ENCODE measurements at regions not wholly inside any gene's neighbourhood (a gene's known extent, or its start where the extent isn't known, plus 50 kb on each side); places are given as distances from the start of the nearest gene placed in this dataset.
"Not testable (repeated sequence)": the region's sequence is repeated elsewhere in the genome, so short reads cannot be mapped to it uniquely, and the experiment has no call there.

GRCh38 chrX:3919668-3920423 is 206.4 kb upstream of the PRKX start:
- DNase-seq (ENCODE audit: low spot score) = not testable (repeated sequence)

- DNase-seq (ENCODE audit: low spot score) = not testable (repeated sequence)
Measured at GRCh38 chrX:3914813-3915212, 201.4 kb upstream of the PRKX start.

- DNase-seq (ENCODE audit: low spot score) = not testable (repeated sequence)
Measured at GRCh38 chrX:3914059-3914458, 200.6 kb upstream of the PRKX start.

- DNase-seq (ENCODE audit: low spot score) = not testable (repeated sequence)
Measured at GRCh38 chrX:3911012-3911411, 197.6 kb upstream of the PRKX start.

DNA sequence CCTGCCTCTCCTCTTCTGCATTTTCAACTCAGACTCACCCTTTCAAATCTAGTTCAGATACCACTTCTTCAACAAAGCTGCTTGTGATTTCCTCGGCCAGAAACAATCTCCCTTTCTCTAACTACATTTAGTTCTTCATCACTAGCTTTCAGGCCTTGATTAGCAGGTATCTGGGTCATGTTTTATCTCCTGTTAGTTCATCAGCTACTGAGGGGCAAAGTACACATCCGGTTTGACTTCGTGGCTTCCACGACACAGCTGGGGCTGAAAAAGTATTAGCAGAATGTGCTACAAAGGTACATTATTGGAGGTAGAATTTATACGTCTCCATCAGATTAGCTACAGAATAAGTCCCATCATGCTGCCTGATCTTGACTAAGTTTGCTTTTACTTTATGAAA is 197.2 kb upstream of the PRKX start:
- not testable (repeated sequence) for DNase-seq (ENCODE audit: low spot score)

GRCh38 chrX:3905522-3906258 is 192.2 kb upstream of the PRKX start:
- DNase-seq (ENCODE audit: low spot score) = not testable (repeated sequence)

- DNase-seq (ENCODE audit: low spot score) = not testable (repeated sequence)
Measured at GRCh38 chrX:3902222-3902621, 188.8 kb upstream of the PRKX start.

GRCh38 chrX:3896755-3897154 is 183.3 kb upstream of the PRKX start:
- not testable (repeated sequence) for DNase-seq (ENCODE audit: low spot score)

DNA sequence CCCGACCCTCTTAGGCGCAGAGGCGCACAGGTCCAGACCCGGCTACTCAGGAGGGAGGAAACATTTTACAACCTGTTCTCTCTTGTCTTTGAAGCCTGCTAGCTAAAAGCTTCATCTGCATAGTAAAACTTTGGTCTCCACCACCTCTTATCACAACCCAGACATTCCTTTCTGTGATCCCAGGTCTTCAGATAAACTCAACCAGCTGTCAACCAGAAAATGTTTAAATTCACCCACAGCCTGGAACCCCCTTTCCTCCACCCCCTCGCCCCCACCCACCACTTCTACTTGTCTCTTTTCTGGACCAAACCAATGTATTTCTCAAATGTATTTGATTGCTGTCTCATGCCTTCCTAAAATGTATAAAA is 169.1 kb upstream of the PRKX start:
- DNase-seq (ENCODE audit: low spot score) = not testable (repeated sequence)

DNA sequence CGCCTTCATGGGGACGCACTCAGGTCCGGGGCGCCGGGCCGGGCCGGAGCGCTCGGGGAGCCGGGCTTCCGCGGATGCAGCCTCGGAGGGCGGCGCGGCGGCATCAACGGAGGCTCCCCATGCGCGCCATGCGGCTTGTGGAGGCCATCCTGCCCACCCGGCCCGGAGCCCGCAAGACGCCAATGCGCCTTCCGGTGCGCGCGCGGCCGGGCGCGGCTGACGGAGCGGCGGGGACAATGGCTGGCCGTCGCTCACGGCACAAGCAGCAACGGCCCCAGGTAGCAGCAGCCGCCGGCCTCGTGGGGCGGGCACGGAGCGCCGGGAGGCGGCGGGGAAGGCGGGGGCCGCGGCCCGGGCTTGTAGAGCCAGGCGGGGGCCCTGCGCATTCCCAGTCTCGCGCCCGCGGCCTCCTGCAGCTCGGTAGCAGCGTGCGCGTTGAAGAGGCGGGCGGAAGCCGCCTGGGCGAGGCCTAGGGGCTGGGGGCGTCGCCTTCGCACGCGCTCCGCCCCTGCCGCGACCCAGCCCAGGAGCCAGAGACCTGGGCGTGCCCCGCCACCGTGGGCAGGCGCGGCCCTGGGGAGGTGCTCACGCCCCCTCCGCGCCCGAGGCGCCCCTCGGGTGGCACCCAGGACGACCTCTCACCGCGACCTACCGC is 168.6 kb upstream of the PRKX start:
- not testable (repeated sequence) for DNase-seq (ENCODE audit: low spot score)

GRCh38 chrX:3881255-3881895 is 167.9 kb upstream of the PRKX start:
- not testable (repeated sequence) for DNase-seq (ENCODE audit: low spot score)

GRCh38 chrX:3876393-3876792 is 162.9 kb upstream of the PRKX start:
- not testable (repeated sequence) for DNase-seq (ENCODE audit: low spot score)

- DNase-seq (ENCODE audit: low spot score) = not testable (repeated sequence)
Measured at GRCh38 chrX:3875638-3876037, 162.2 kb upstream of the PRKX start.

- DNase-seq (ENCODE audit: low spot score) = not testable (repeated sequence)
Measured at GRCh38 chrX:3872226-3872879, 158.9 kb upstream of the PRKX start.

DNA sequence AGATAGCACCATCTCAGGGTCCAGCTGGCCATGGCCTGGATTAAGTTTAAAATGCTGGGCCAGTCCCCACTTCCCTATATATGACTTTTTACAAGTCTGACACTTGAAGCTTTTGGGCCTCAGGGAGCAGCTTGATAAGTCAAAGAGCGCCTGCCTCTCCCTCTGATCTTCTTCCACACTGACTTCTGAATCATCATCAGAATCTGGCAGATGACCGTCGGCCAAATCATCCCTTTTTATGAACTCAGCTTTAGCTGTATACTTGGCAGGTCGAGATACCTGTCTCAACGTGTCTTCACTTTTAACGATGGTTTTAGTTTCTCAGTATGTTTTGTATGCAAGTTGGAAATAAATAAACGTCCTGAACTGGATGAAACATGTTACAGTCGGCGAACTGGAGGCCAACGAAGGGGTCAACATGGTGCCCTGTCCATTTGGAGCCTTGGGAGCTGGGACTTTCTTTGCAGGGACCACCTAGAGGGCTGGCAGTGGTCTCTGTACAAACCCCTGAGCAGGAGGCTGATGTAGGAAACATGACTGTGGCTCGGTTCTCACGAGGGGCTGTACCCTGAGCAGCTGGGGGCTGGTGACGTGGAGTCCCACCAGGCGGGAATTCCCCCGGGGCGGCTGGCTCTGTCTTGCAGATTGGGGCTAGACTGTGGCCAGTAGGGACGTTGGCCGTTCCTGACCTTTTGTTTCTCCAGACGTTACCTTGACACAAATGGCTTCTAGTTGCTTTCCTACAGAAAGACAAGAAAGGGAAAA is 153.8 kb upstream of the PRKX start:
- DNase-seq (ENCODE audit: low spot score) = not testable (repeated sequence)

GRCh38 chrX:3858332-3858731 is 144.9 kb upstream of the PRKX start:
- DNase-seq (ENCODE audit: low spot score) = not testable (repeated sequence)

DNA sequence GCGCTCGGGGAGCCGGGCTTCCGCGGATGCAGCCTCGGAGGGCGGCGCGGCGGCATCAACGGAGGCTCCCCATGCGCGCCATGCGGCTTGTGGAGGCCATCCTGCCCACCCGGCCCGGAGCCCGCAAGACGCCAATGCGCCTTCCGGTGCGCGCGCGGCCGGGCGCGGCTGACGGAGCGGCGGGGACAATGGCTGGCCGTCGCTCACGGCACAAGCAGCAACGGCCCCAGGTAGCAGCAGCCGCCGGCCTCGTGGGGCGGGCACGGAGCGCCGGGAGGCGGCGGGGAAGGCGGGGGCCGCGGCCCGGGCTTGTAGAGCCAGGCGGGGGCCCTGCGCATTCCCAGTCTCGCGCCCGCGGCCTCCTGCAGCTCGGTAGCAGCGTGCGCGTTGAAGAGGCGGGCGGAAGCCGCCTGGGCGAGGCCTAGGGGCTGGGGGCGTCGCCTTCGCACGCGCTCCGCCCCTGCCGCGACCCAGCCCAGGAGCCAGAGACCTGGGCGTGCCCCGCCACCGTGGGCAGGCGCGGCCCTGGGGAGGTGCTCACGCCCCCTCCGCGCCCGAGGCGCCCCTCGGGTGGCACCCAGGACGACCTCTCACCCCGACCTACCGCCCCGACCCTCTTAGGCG is 130.2 kb upstream of the PRKX start:
- not testable (repeated sequence) for DNase-seq (ENCODE audit: low spot score)

DNA sequence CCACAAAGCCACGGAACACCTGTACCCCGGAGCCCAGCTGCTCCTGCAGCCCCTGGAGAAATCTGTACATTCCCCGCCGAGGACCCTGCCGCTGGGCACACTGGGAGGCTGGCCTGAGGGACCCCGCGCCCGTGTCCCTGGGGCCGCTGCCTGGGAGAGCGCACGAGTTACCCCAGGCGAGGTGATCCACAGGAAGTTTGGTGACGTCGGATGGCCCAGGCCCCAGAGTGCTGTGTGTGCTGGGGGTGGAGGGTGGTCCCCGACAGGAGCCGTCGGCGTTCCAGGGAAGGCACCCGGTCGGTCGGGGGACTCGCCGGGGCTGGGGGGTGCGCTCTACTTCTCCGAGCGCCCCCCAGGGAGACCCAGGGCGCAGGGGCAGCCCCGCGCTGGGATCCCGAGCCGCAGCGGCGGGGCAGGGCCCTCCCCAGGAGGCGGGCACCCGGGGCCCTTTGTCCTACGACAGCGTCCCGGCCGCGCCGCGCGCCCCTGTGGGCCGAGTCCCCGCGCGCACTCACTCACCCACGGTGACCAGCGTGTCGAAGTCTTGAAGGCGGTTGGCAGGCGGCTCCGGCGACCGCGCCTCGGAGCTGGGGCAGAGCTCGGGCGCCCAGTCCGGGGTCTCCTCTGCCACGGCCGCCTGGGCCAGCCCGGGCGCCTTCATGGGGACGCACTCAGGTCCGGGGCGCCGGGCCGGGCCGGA is 129.5 kb upstream of the PRKX start:
- DNase-seq (ENCODE audit: low spot score) = not testable (repeated sequence)

DNA sequence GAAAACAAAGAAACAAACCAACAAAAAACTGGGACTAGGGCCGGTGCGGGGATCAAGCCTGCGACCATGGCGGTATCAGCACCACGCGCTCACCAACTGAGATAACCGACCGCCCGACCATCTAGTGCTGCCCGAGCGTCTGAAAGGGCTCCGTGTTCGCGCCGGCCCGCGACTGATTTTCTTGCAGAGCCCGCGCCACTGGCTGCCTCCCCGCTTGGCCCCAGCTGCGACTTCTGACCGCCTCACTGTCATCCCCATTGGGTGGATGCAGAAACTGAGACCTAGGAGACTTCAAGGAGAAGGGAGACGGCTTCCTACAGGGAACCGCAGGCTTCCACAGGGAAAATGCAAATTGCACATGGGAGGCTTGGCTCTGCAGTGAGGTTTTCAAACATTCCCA is 125.3 kb upstream of the PRKX start:
- DNase-seq (ENCODE audit: low spot score) = not testable (repeated sequence)

Measured in putamen (tissue), 1 donor.